Hepatocyte (in vitro differentiated cells): ENCODE measurements at regions not wholly inside any gene's neighbourhood (a gene's known extent, or its start where the extent isn't known, plus 50 kb on each side); places are given as distances from the start of the nearest gene placed in this dataset.

ENCODE experiments used
- DNase-seq: peaks from one replicate; pipeline ENCODE4 v3.0.0-alpha.2; 2016; ENCODE audit warnings: low spot score
- H2AFZ ChIP-seq: fragments of 200-600 bp; sonication (generic); 2 replicates; pipeline ENCODE4 v1.6.0; 2016; ENCODE audit warnings: antibody characterized with exemption, mild to moderate bottlenecking
- H3K27ac ChIP-seq: fragments of 200-600 bp; sonication (generic); 2 replicates; pipeline ENCODE4 v1.5.1; 2016; ENCODE audit warnings: mild to moderate bottlenecking
- H3K27me3 ChIP-seq: fragments of 200-600 bp; sonication (generic); 2 replicates; pipeline ENCODE4 v1.6.1; 2016
- H3K36me3 ChIP-seq: fragments of 200-600 bp; sonication (generic); replicated peaks from 2 replicates; pipeline ENCODE4 v1.5.1; 2016; ENCODE audit warnings: low read depth; ENCODE audit not compliant: insufficient read depth
- H3K4me1 ChIP-seq: fragments of 200-600 bp; sonication (generic); 2 replicates; pipeline ENCODE4 v1.5.1; 2016; ENCODE audit warnings: mild to moderate bottlenecking, moderate library complexity; ENCODE audit not compliant: insufficient read depth
- H3K4me2 ChIP-seq: fragments of 200-600 bp; sonication (generic); 2 replicates; pipeline ENCODE4 v1.6.0; 2016
- H3K4me3 ChIP-seq: fragments of 200-600 bp; sonication (generic); 2 replicates; pipeline ENCODE4 v1.5.1; 2016; ENCODE audit warnings: mild to moderate bottlenecking
- H3K79me2 ChIP-seq: fragments of 200-600 bp; sonication (generic); 2 replicates; pipeline ENCODE4 v1.6.0; 2017; ENCODE audit warnings: mild to moderate bottlenecking
- H3K9me2 ChIP-seq: fragments of 200-600 bp; sonication (generic); replicated peaks from 2 replicates; pipeline ENCODE4 v1.6.0; 2017; ENCODE audit warnings: mild to moderate bottlenecking; ENCODE audit not compliant: insufficient read depth
- H3K9me3 ChIP-seq: fragments of 200-600 bp; sonication (generic); 2 replicates; pipeline ENCODE4 v1.5.1; 2016; ENCODE audit warnings: low read depth, mild to moderate bottlenecking
- H4K20me1 ChIP-seq: fragments of 200-600 bp; sonication (generic); 2 replicates; pipeline ENCODE4 v1.6.0; 2016; ENCODE audit warnings: mild to moderate bottlenecking; ENCODE audit not compliant: insufficient read depth, poor library complexity, severe bottlenecking
- CTCF ChIP-seq: fragments of 200-600 bp; sonication (generic); IDR thresholded peaks from 2 replicates; pipeline ENCODE4 v1.5.1; 2016; ENCODE audit warnings: antibody characterized with exemption, mild to moderate bottlenecking; ENCODE audit not compliant: poor library complexity
- EZH2 ChIP-seq: fragments of 200-600 bp; sonication (generic); IDR thresholded peaks from 2 replicates; pipeline ENCODE4 v1.6.1; 2016; ENCODE audit warnings: antibody characterized with exemption, mild to moderate bottlenecking, borderline replicate concordance
- EZH2phosphoT487 ChIP-seq: fragments of 200-600 bp; sonication (generic); IDR thresholded peaks from one replicate; pipeline ENCODE4 v1.6.1; 2018; ENCODE audit warnings: antibody characterized with exemption, mild to moderate bottlenecking, low read depth, moderate library complexity; ENCODE audit not compliant: unreplicated experiment, severe bottlenecking
- WGBS: methylation state at CpG from one replicate; pipeline ENCODE4 v1.1.6; 2016; ENCODE audit warnings: low lambda C conversion rate; ENCODE audit errors: missing lambda C conversion rate; 5-methylcytosine and 5-hydroxymethylcytosine counted together

GRCh38 chr17:77869041-77869599 lies 89.4 kb upstream of the TNRC6C start:
- no peak for DNase-seq
- H3K4me1 ChIP-seq = peaks cover 5% of the 10 kb centered on the region
- H4K20me1 ChIP-seq = no peaks in the 10 kb centered on the region
- H3K9me3 ChIP-seq = no peaks in the 10 kb centered on the region
- H3K79me2 ChIP-seq = no peaks in the 10 kb centered on the region
- TF ChIP-seq EZH2 (no peak), CTCF (no peak), EZH2phosphoT487 (no peak)
- no peak overlapping the region for H3K4me3 ChIP-seq
- 84% methylated on average over 11 of the region's 11 CpGs for WGBS
- no peak overlapping the region for H3K27ac ChIP-seq
- H3K9me2 ChIP-seq = no peaks in the 10 kb centered on the region
- no peak overlapping the region for H3K4me2 ChIP-seq
- H3K27me3 ChIP-seq = no peaks in the 10 kb centered on the region
- H3K36me3 ChIP-seq = no peaks in the 10 kb centered on the region
- no peak overlapping the region for H2AFZ ChIP-seq

GRCh38 chr17:77869665-77870132 lies 88.8 kb upstream of the TNRC6C start:
- TF ChIP-seq EZH2phosphoT487 (no peak), CTCF (no peak), EZH2 (no peak)
- H3K27me3 ChIP-seq = no peaks in the 10 kb centered on the region
- no peak for DNase-seq
- no peaks in the 10 kb centered on the region for H3K79me2 ChIP-seq
- H3K36me3 ChIP-seq = no peaks in the 10 kb centered on the region
- peaks cover 2% of the 10 kb centered on the region for H3K4me1 ChIP-seq
- no peak overlapping the region for H3K27ac ChIP-seq
- H2AFZ ChIP-seq = no peak overlapping the region
- H4K20me1 ChIP-seq = no peaks in the 10 kb centered on the region
- no peak overlapping the region for H3K4me2 ChIP-seq
- WGBS = 73% methylated on average over 10 of the region's 10 CpGs
- H3K9me3 ChIP-seq = no peaks in the 10 kb centered on the region
- no peak overlapping the region for H3K4me3 ChIP-seq
- no peaks in the 10 kb centered on the region for H3K9me2 ChIP-seq

- Histone ChIP-seq H2AFZ (no peak overlapping the region), H3K4me2 (no peak overlapping the region), H3K9me3 (no peaks in the 10 kb centered on the region), H3K36me3 (no peaks in the 10 kb centered on the region), H3K27ac (no peak overlapping the region), H4K20me1 (no peaks in the 10 kb centered on the region), H3K4me3 (no peak overlapping the region), H3K27me3 (no peaks in the 10 kb centered on the region), H3K9me2 (no peaks in the 10 kb centered on the region), H3K4me1 (no peaks in the 10 kb centered on the region), H3K79me2 (no peaks in the 10 kb centered on the region)
- no peak for DNase-seq
- WGBS = 85% methylated on average over 11 of the region's 11 CpGs
- TF ChIP-seq CTCF (no peak), EZH2 (no peak), EZH2phosphoT487 (no peak)
Measured at GRCh38 chr17:77872199-77872598, 86.3 kb upstream of the TNRC6C start.
